ENCODE measurements at regions not wholly inside any gene's neighbourhood (a gene's known extent, or its start where the extent isn't known, plus 50 kb on each side); places are given as distances from the start of the nearest gene placed in this dataset.

GRCh38 chr11:19642185-19643158 is 70.2 kb upstream of the NAV2 start:
- DNase-seq (ENCODE audit: low spot score), result no peak
- no peak for TF ChIP-seq CTCF (IDR thresholded peaks at IDR 0.05; ENCODE audit: unreplicated experiment)
- Mint-ChIP-seq H3K36me3 (ENCODE audit: low read depth, unreplicated experiment) (no peaks in the 10 kb centered on the region), H3K9me3 (ENCODE audit: unreplicated experiment) (no peaks in the 10 kb centered on the region), H3K4me1 (ENCODE audit: unreplicated experiment) (no peaks in the 10 kb centered on the region), H3K4me3 (ENCODE audit: unreplicated experiment) (no peak overlapping the region), H3K27me3 (ENCODE audit: unreplicated experiment) (peaks cover 2% of the 10 kb centered on the region), H3K27ac (ENCODE audit: unreplicated experiment) (no peak overlapping the region)

- Mint-ChIP-seq H3K9me3 (ENCODE audit: unreplicated experiment) (peaks cover 4% of the 10 kb centered on the region), H3K27ac (ENCODE audit: unreplicated experiment) (no peak overlapping the region), H3K36me3 (ENCODE audit: low read depth, unreplicated experiment) (no peaks in the 10 kb centered on the region)
These were observed 73.0 kb upstream of the NAV2 start for GRCh38 chr11:19639603-19640105.

GRCh38 chr11:19635332-19635731 is 77.3 kb upstream of the NAV2 start:
- no peak for DNase-seq (ENCODE audit: low spot score)
- H3K9me3 Mint-ChIP-seq (ENCODE audit: unreplicated experiment), result peaks cover 4% of the 10 kb centered on the region
- TF ChIP-seq CTCF (IDR thresholded peaks at IDR 0.05; ENCODE audit: unreplicated experiment), result no peak
- peaks cover 3% of the 10 kb centered on the region for H3K27me3 Mint-ChIP-seq (ENCODE audit: unreplicated experiment)
- no peak overlapping the region for H3K4me3 Mint-ChIP-seq (ENCODE audit: unreplicated experiment)
- no peaks in the 10 kb centered on the region for H3K4me1 Mint-ChIP-seq (ENCODE audit: unreplicated experiment)
- H3K27ac Mint-ChIP-seq (ENCODE audit: unreplicated experiment), result no peak overlapping the region
- no peaks in the 10 kb centered on the region for H3K36me3 Mint-ChIP-seq (ENCODE audit: low read depth, unreplicated experiment)

More at GRCh38 chr11:19639603-19640105, 73.0 kb upstream of the NAV2 start:
- Mint-ChIP-seq H3K4me3 (ENCODE audit: unreplicated experiment) (no peak overlapping the region), H3K27me3 (ENCODE audit: unreplicated experiment) (peaks cover 3% of the 10 kb centered on the region), H3K4me1 (ENCODE audit: unreplicated experiment) (no peaks in the 10 kb centered on the region)
- no peak for TF ChIP-seq CTCF (IDR thresholded peaks at IDR 0.05; ENCODE audit: unreplicated experiment)
- no peak for DNase-seq (ENCODE audit: low spot score)

- H3K27ac Mint-ChIP-seq (ENCODE audit: unreplicated experiment), result no peak overlapping the region
- no peak overlapping the region for H3K4me3 Mint-ChIP-seq (ENCODE audit: unreplicated experiment)
- H3K4me1 Mint-ChIP-seq (ENCODE audit: unreplicated experiment), result peaks cover 6% of the 10 kb centered on the region
- no peaks in the 10 kb centered on the region for H3K36me3 Mint-ChIP-seq (ENCODE audit: low read depth, unreplicated experiment)
- peaks cover 4% of the 10 kb centered on the region for H3K9me3 Mint-ChIP-seq (ENCODE audit: unreplicated experiment)
- H3K27me3 Mint-ChIP-seq (ENCODE audit: unreplicated experiment), result peaks cover 4% of the 10 kb centered on the region
- no peak for TF ChIP-seq CTCF (IDR thresholded peaks at IDR 0.05; ENCODE audit: unreplicated experiment)
- DNase-seq (ENCODE audit: low spot score), result no peak
These were observed 79.4 kb upstream of the NAV2 start for GRCh38 chr11:19633276-19633675.

- TF ChIP-seq CTCF (IDR thresholded peaks at IDR 0.05; ENCODE audit: unreplicated experiment), result no peak
- Mint-ChIP-seq H3K27me3 (ENCODE audit: unreplicated experiment) (peaks cover 4% of the 10 kb centered on the region), H3K4me1 (ENCODE audit: unreplicated experiment) (peaks cover 6% of the 10 kb centered on the region), H3K9me3 (ENCODE audit: unreplicated experiment) (peaks cover 4% of the 10 kb centered on the region), H3K36me3 (ENCODE audit: low read depth, unreplicated experiment) (no peaks in the 10 kb centered on the region), H3K27ac (ENCODE audit: unreplicated experiment) (no peak overlapping the region), H3K4me3 (ENCODE audit: unreplicated experiment) (no peak overlapping the region)
- DNase-seq (ENCODE audit: low spot score), result no peak
These were observed 80.2 kb upstream of the NAV2 start for GRCh38 chr11:19632499-19632834.
